Panc1 (cell line): ENCODE measurements at regions not wholly inside any gene's neighbourhood (a gene's known extent, or its start where the extent isn't known, plus 50 kb on each side); places are given as distances from the start of the nearest gene placed in this dataset.

Experiments
- ATAC-seq: fragments of 200-7000 bp; cut with Tn5 transposase; 2 replicates; pipeline ENCODE4 v1.9.1; 2020; ENCODE audit warnings: mild to moderate bottlenecking, moderate library complexity
- BruUV-seq: library from RNA; stranded (reverse); fragments of 400-500 nt; replicated peaks from 2 replicates; lab custom pipeline; 2021; lab: Mats Ljungman, UMichigan
- CTCF ChIA-PET: fragments of 300-600 bp; sonication (Branson Sonifier 250); formaldehyde crosslinking; loops from one replicate; lab custom pipeline; 2022; ENCODE audit warnings: antibody characterized with exemption; lab: Charles Lee
- POLR2A ChIA-PET: fragments of 300-600 bp; sonication (Branson Sonifier 250); formaldehyde crosslinking; loops from one replicate; lab custom pipeline; 2022; ENCODE audit warnings: antibody characterized with exemption; lab: Charles Lee
- DNase-seq: peaks from one replicate; pipeline ENCODE4 v3.0.0-alpha.2; 2010; ENCODE audit warnings: low read depth, low spot score
- H3K27ac ChIP-seq: 2 replicates; pipeline ENCODE4 v1.5.1; 2011; ENCODE audit warnings: mild to moderate bottlenecking, low read length, inconsistent platforms
- H3K27me3 ChIP-seq: fragments of 200-500 bp; sonication (Bioruptor generic); 2 replicates; pipeline ENCODE4 v1.6.0; 2014; ENCODE audit warnings: low read length, inconsistent platforms; ENCODE audit not compliant: control insufficient read depth, insufficient read depth
- H3K36me3 ChIP-seq: fragments of 200-500 bp; sonication (Bioruptor generic); 2 replicates; pipeline ENCODE4 v1.5.1; 2014; ENCODE audit warnings: inconsistent platforms, mild to moderate bottlenecking, low read length, moderate library complexity; ENCODE audit not compliant: control insufficient read depth, insufficient read depth
- H3K4me1 ChIP-seq: 2 replicates; pipeline ENCODE4 v1.5.1; 2011; ENCODE audit warnings: inconsistent platforms, mild to moderate bottlenecking, low read length, moderate library complexity; ENCODE audit not compliant: control insufficient read depth, insufficient read depth
- H3K4me3 ChIP-seq, 2 experiments: 2 replicates each; pipeline ENCODE4 v1.5.1; 2011 to 2012; ENCODE audit warnings: low read depth in 2 of 2, low read length in 2 of 2, mild to moderate bottlenecking in 2 of 2, inconsistent platforms in 1 of 2, moderate library complexity in 1 of 2
- H3K9me3 ChIP-seq: fragments of 200-500 bp; sonication (Bioruptor generic); 2 replicates; pipeline ENCODE4 v1.5.1; 2014; ENCODE audit warnings: low read depth, mild to moderate bottlenecking, inconsistent platforms, low read length, moderate library complexity; ENCODE audit not compliant: control insufficient read depth, insufficient read depth
- CTCF ChIP-seq: fragments of 450-650 bp; IDR thresholded peaks from 2 replicates; pipeline ENCODE4 v1.5.1; 2017; ENCODE audit warnings: mild to moderate bottlenecking
- POLR2AphosphoS5 ChIP-seq: IDR thresholded peaks from 2 replicates; pipeline ENCODE4 v1.6.1; 2012; ENCODE audit warnings: mild to moderate bottlenecking, low read depth, low read length, moderate library complexity
- REST ChIP-seq, 2 experiments: IDR thresholded peaks; 2 replicates each; pipeline ENCODE4 v1.6.1; 2011 to 2012; ENCODE audit warnings: low read depth in 2 of 2, control low read depth in 1 of 2, low read length in 1 of 2, mild to moderate bottlenecking in 1 of 2, moderate library complexity in 1 of 2; ENCODE audit not compliant: insufficient read depth in 1 of 2
- SIN3A ChIP-seq: IDR thresholded peaks from 2 replicates; pipeline ENCODE4 v1.6.1; 2012; ENCODE audit warnings: low read depth, mild to moderate bottlenecking, low read length, moderate library complexity, borderline replicate concordance; ENCODE audit not compliant: insufficient read depth
- TCF7L2 ChIP-seq: IDR thresholded peaks from 2 replicates; pipeline ENCODE4 v1.6.1; 2011; ENCODE audit warnings: mild to moderate bottlenecking, low read depth, low read length, inconsistent platforms
- in situ Hi-C: cut with HindIII; loops from 2 replicates; pipeline ENCODE4 v1.10.0; 2016; ENCODE audit warnings: low sequenced_read_pairs, low pct_unique_long_range_greater_than_20kb
- intact Hi-C: fragments of 100-400 bp; cut with micrococcal nuclease; formaldehyde crosslinking; loops from one replicate; pipeline ENCODE4 v1.10.0; 2022; ENCODE audit not compliant: unreplicated experiment

GRCh38 chr1:70827030-70827429, 220.6 kb downstream of the PTGER3 start:
- Histone ChIP-seq H3K27ac (no peak overlapping the region), H3K9me3 (no peaks in the 10 kb centered on the region; the same call in 1 of the 2 replicates), H3K36me3 (no peaks in the 10 kb centered on the region), H3K4me1 (no peaks in the 10 kb centered on the region), H3K27me3 (no peaks in the 10 kb centered on the region), H3K4me3 (no peak overlapping the region)
- DNase-seq: no peak
- CTCF ChIA-PET: no interaction called here
- in situ Hi-C loops (no loop called here), intact Hi-C loops (no loop called here)
- ATAC-seq: no peak
- BruUV-seq: no TSS peak
- TF ChIP-seq TCF7L2 (no peak), CTCF (no peak), SIN3A (no peak), REST (IDR thresholded peaks at IDR 0.05; ENCODE audit: insufficient read depth in 1 of 2, low read depth in 2 of 2, low read length in 1 of 2) (no peak), POLR2AphosphoS5 (no peak)
- POLR2A ChIA-PET: no interaction called here

- CTCF ChIA-PET: no interaction called here
- in situ Hi-C loops: no loop called here
- no peak for ATAC-seq
Measured at GRCh38 chr1:70828177-70828576, 219.4 kb downstream of the PTGER3 start.

More at GRCh38 chr1:70828177-70828576, 219.4 kb downstream of the PTGER3 start:
- Histone ChIP-seq H3K9me3 (no peaks in the 10 kb centered on the region; the same call in 1 of the 2 replicates), H3K36me3 (no peaks in the 10 kb centered on the region), H3K4me1 (no peaks in the 10 kb centered on the region), H3K4me3 (no peak overlapping the region), H3K27me3 (no peaks in the 10 kb centered on the region), H3K27ac (no peak overlapping the region)
- DNase-seq: no peak
- no TSS peak for BruUV-seq
- TF ChIP-seq POLR2AphosphoS5 (no peak), CTCF (no peak), TCF7L2 (no peak), REST (IDR thresholded peaks at IDR 0.05; ENCODE audit: insufficient read depth in 1 of 2, low read depth in 2 of 2, low read length in 1 of 2) (no peak), SIN3A (no peak)
- intact Hi-C loops: no loop called here
- POLR2A ChIA-PET: no interaction called here
